ENCODE measurements at regions not wholly inside any gene's neighbourhood (a gene's known extent, or its start where the extent isn't known, plus 50 kb on each side); places are given as distances from the start of the nearest gene placed in this dataset.

DNA sequence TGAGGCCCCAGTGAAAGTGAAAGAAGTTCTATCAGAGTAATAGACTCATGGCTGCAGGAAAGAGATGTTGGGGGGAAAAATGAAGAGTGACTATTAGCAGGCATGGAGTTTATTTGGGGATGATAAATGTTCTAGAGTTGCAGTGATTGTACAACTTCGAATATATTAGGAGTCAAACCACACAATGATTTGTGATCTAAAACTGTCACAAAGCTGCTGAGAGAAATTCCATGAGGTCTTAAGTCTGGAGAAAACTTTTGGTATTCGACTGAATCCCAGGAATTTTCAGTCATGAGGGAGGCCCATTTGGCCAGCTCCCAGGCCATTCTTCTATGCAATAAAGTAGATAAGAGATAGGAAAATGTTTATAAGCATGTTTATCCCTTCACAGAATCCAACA, 55.9 kb upstream of the UNC5B start:
- no peaks in the 10 kb centered on the region for H3K27me3 Mint-ChIP-seq (ENCODE audit: low read depth in 2 of 2)
- Histone ChIP-seq H3K4me3 (ENCODE audit: low read length) (no peak overlapping the region), H3K36me3 (ENCODE audit: control insufficient read depth, insufficient read depth, low read length) (no peaks in the 10 kb centered on the region), H3K27me3 (ENCODE audit: control insufficient read depth, insufficient read depth, low read length) (no peaks in the 10 kb centered on the region), H3K27ac (ENCODE audit: low read length) (no peak overlapping the region), H3K9me3 (ENCODE audit: control insufficient read depth, insufficient read depth, low read length) (no peaks in the 10 kb centered on the region), H3K4me1 (ENCODE audit: control insufficient read depth, insufficient read depth, low read length) (no peaks in the 10 kb centered on the region)
- no peak overlapping the region for H3K4me3 Mint-ChIP-seq
- intact Hi-C loops (cut with micrococcal nuclease), result no loop called here
- no peaks in the 10 kb centered on the region for H3K4me1 Mint-ChIP-seq
- H3K27ac Mint-ChIP-seq, result no peak overlapping the region
- WGBS (ENCODE audit: insufficient coverage), result 83% methylated on average over 2 of the region's 2 CpGs
- TF ChIP-seq, protein P1, sequence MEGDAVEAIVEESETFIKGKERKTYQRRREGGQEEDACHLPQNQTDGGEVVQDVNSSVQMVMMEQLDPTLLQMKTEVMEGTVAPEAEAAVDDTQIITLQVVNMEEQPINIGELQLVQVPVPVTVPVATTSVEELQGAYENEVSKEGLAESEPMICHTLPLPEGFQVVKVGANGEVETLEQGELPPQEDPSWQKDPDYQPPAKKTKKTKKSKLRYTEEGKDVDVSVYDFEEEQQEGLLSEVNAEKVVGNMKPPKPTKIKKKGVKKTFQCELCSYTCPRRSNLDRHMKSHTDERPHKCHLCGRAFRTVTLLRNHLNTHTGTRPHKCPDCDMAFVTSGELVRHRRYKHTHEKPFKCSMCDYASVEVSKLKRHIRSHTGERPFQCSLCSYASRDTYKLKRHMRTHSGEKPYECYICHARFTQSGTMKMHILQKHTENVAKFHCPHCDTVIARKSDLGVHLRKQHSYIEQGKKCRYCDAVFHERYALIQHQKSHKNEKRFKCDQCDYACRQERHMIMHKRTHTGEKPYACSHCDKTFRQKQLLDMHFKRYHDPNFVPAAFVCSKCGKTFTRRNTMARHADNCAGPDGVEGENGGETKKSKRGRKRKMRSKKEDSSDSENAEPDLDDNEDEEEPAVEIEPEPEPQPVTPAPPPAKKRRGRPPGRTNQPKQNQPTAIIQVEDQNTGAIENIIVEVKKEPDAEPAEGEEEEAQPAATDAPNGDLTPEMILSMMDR (IDR thresholded peaks at IDR 0.05), result no peak
- ATAC-seq (no peak), DNase-seq (no peak)
- no peaks in the 10 kb centered on the region for H3K9me3 Mint-ChIP-seq
- H3K36me3 Mint-ChIP-seq, result no peaks in the 10 kb centered on the region

- Histone ChIP-seq H3K36me3 (ENCODE audit: control insufficient read depth, insufficient read depth, low read length) (no peaks in the 10 kb centered on the region), H3K27ac (ENCODE audit: low read length) (no peak overlapping the region), H3K4me3 (ENCODE audit: low read length) (no peak overlapping the region), H3K9me3 (ENCODE audit: control insufficient read depth, insufficient read depth, low read length) (no peaks in the 10 kb centered on the region), H3K27me3 (ENCODE audit: control insufficient read depth, insufficient read depth, low read length) (no peaks in the 10 kb centered on the region), H3K4me1 (ENCODE audit: control insufficient read depth, insufficient read depth, low read length) (no peaks in the 10 kb centered on the region)
- Mint-ChIP-seq H3K9me3 (no peaks in the 10 kb centered on the region), H3K4me1 (no peaks in the 10 kb centered on the region), H3K4me3 (no peak overlapping the region), H3K27ac (no peak overlapping the region), H3K36me3 (no peaks in the 10 kb centered on the region), H3K27me3 (ENCODE audit: low read depth in 2 of 2) (no peaks in the 10 kb centered on the region)
- DNase-seq (no peak), ATAC-seq (no peak)
- TF ChIP-seq, protein P1 (IDR thresholded peaks at IDR 0.05), result no peak
- WGBS (ENCODE audit: insufficient coverage), result 84% methylated on average over 1 of the region's 1 CpG
- intact Hi-C loops (cut with micrococcal nuclease), result no loop called here
These were observed 54.9 kb upstream of the UNC5B start for GRCh38 chr10:71157435-71157834.

DNA sequence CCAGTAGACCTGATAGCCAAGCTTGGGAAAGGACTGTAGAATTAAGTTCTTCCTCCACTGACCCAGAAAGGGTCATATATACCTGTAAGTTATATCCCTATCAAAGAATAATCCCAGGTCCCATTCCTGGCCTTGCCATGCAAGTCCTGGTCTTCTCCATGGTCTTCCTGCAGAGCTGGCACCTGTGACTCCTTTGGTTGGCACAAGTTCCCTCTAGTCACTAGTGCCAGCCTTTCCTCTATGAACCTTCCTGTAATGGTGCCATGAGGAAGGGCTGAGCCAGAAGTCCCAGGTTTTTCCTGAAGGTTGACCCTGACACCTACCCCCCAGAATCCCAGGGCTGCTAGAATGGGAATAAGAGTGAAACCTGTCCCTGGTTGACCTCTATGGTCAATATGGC, 54.1 kb upstream of the UNC5B start:
- H3K27me3 ChIP-seq (ENCODE audit: control insufficient read depth, insufficient read depth, low read length), result no peaks in the 10 kb centered on the region
- Mint-ChIP-seq H3K4me3 (no peak overlapping the region), H3K36me3 (no peaks in the 10 kb centered on the region), H3K27me3 (ENCODE audit: low read depth in 2 of 2) (peaks cover 0 to 2% of the 10 kb centered on the region in 2 donors), H3K9me3 (no peaks in the 10 kb centered on the region), H3K27ac (no peak overlapping the region), H3K4me1 (no peaks in the 10 kb centered on the region)
- DNase-seq (no peak), ATAC-seq (no peak)
- H3K4me3 ChIP-seq (ENCODE audit: low read length), result no peak overlapping the region
- intact Hi-C loops (cut with micrococcal nuclease), result no loop called here
- no peaks in the 10 kb centered on the region for H3K36me3 ChIP-seq (ENCODE audit: control insufficient read depth, insufficient read depth, low read length)
- H3K27ac ChIP-seq (ENCODE audit: low read length), result no peak overlapping the region
- H3K9me3 ChIP-seq (ENCODE audit: control insufficient read depth, insufficient read depth, low read length), result no peaks in the 10 kb centered on the region
- H3K4me1 ChIP-seq (ENCODE audit: control insufficient read depth, insufficient read depth, low read length), result no peaks in the 10 kb centered on the region
- TF ChIP-seq, protein P1 (IDR thresholded peaks at IDR 0.05), result no peak

DNA sequence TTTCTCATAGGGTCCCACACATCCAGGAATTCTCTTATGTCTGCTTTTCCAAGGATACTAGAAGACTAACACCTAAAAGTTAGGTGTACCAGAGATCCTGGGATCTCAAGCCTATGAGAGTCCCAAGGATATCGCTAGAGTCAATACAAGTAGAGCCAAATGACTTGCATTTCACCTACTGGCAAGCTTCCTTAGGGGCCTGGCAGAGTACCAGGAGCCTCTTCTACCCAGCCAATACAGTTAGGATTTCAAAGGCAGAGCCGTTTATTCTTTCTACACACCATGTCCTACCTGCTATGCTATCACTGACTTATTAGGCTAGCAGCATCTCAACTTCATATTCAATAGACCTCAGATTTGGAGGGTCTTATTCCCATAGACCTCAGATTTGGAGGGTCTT, 53.5 kb upstream of the UNC5B start:
- no peaks in the 10 kb centered on the region for H3K4me1 Mint-ChIP-seq
- no peak overlapping the region for H3K27ac Mint-ChIP-seq
- TF ChIP-seq, protein P1 (IDR thresholded peaks at IDR 0.05), result no peak
- peaks cover 0 to 2% of the 10 kb centered on the region in 2 donors for H3K27me3 Mint-ChIP-seq (ENCODE audit: low read depth in 2 of 2)
- no peak for ATAC-seq
- WGBS (ENCODE audit: insufficient coverage), result 91% methylated on average over 2 of the region's 2 CpGs
- H3K9me3 ChIP-seq (ENCODE audit: control insufficient read depth, insufficient read depth, low read length), result no peaks in the 10 kb centered on the region
- no peak for DNase-seq
- H3K27ac ChIP-seq (ENCODE audit: low read length), result no peak overlapping the region
- H3K4me3 Mint-ChIP-seq, result no peak overlapping the region
- H3K4me3 ChIP-seq (ENCODE audit: low read length), result no peak overlapping the region
- no peaks in the 10 kb centered on the region for H3K27me3 ChIP-seq (ENCODE audit: control insufficient read depth, insufficient read depth, low read length)
- intact Hi-C loops (cut with micrococcal nuclease), result no loop called here
- no peaks in the 10 kb centered on the region for H3K9me3 Mint-ChIP-seq
- H3K36me3 ChIP-seq (ENCODE audit: control insufficient read depth, insufficient read depth, low read length), result no peaks in the 10 kb centered on the region
- no peaks in the 10 kb centered on the region for H3K36me3 Mint-ChIP-seq
- H3K4me1 ChIP-seq (ENCODE audit: control insufficient read depth, insufficient read depth, low read length), result no peaks in the 10 kb centered on the region
